ENCODE measurements at regions not wholly inside any gene's neighbourhood (a gene's known extent, or its start where the extent isn't known, plus 50 kb on each side); places are given as distances from the start of the nearest gene placed in this dataset.
A peak's percentile ranks its signal among the peaks of the same experiment; 100 is the strongest.

- TF ChIP-seq FOS (IDR thresholded peaks at IDR 0.05; ENCODE audit: extremely low read depth, insufficient read length) (no peak), L3MBTL2 (IDR thresholded peaks at IDR 0.05) (no peak), FOXA1 (IDR thresholded peaks at IDR 0.05; ENCODE audit: borderline replicate concordance) (no peak), SAFB (IDR thresholded peaks at IDR 0.05; ENCODE audit: borderline replicate concordance, low read depth, low read length) (no peak), SMC3 (conservative IDR thresholded peaks at IDR 0.05; ENCODE audit: insufficient read depth, low read depth, low read length) (no peak), HOXB6 (CRISPR knock-in tag; IDR thresholded peaks at IDR 0.05; ENCODE audit: borderline replicate concordance) (no peak), MEF2D (tag; conservative IDR thresholded peaks at IDR 0.05; ENCODE audit: low read depth) (no peak), BCOR (IDR thresholded peaks at IDR 0.05) (no peak), ZNF655 (CRISPR knock-in tag; IDR thresholded peaks at IDR 0.05) (no peak), ZNF384 (IDR thresholded peaks at IDR 0.05; ENCODE audit: low read depth, low read length) (no peak), ZNF146 (CRISPR knock-in tag; IDR thresholded peaks at IDR 0.05; ENCODE audit: unreplicated experiment) (no peak), ZNF436 (CRISPR knock-in tag; IDR thresholded peaks at IDR 0.05) (no peak), MXD1 (CRISPR knock-in tag; IDR thresholded peaks at IDR 0.05; ENCODE audit: borderline replicate concordance, poor library complexity, severe bottlenecking) (no peak), MYC (IDR thresholded peaks at IDR 0.05; ENCODE audit: low read depth, low read length) (no peak), MYC (CRISPR knock-in tag; IDR thresholded peaks at IDR 0.05; ENCODE audit: borderline replicate concordance, low read depth) (no peak), ATF2 (CRISPR knock-in tag; IDR thresholded peaks at IDR 0.05) (no peak), EGR1 (conservative IDR thresholded peaks at IDR 0.05) (no peak), RFX5 (IDR thresholded peaks at IDR 0.05; ENCODE audit: low read depth, low read length) (no peak), ARID2 (IDR thresholded peaks at IDR 0.05) (no peak), MEIS2 (IDR thresholded peaks at IDR 0.05; ENCODE audit: partially characterized antibody) (peak; percentile 35), ARNT (IDR thresholded peaks at IDR 0.05) (no peak), NRF1 (conservative IDR thresholded peaks at IDR 0.05 in 1 of 2, IDR thresholded peaks at IDR 0.05 in 1 of 2) (no peak), GABPB1 (CRISPR knock-in tag; IDR thresholded peaks at IDR 0.05) (no peak), FOXA3 (CRISPR knock-in tag; conservative IDR thresholded peaks at IDR 0.05 in 1 of 2, IDR thresholded peaks at IDR 0.05 in 1 of 2) (no peak), ELK1 (CRISPR knock-in tag; IDR thresholded peaks at IDR 0.05) (no peak), POLR3A (IDR thresholded peaks at IDR 0.05; ENCODE audit: borderline replicate concordance, extremely low read depth, insufficient read depth, insufficient read length) (no peak), CBX3 (IDR thresholded peaks at IDR 0.05; ENCODE audit: borderline replicate concordance in 1 of 2, low read length in 2 of 2) (no peak), NFRKB (IDR thresholded peaks at IDR 0.05; ENCODE audit: low read depth) (no peak)
Measured at GRCh38 chr13:48161530-48162179, 66.8 kb upstream of the MED4 start (continued).
